Stimulated activated CD4-positive, alpha-beta T cell treated with anti-CD3 and anti-CD28 coated beads, Interleukin-2, amount 100 ng/mL, for 4 hours (primary cell): ENCODE measurements at regions not wholly inside any gene's neighbourhood (a gene's known extent, or its start where the extent isn't known, plus 50 kb on each side); places are given as distances from the start of the nearest gene placed in this dataset.

Source experiments
- DNase-seq: peaks from one replicate; pipeline ENCODE4 v3.0.0-alpha.2; 2020; ENCODE audit warnings: low read depth

DNA sequence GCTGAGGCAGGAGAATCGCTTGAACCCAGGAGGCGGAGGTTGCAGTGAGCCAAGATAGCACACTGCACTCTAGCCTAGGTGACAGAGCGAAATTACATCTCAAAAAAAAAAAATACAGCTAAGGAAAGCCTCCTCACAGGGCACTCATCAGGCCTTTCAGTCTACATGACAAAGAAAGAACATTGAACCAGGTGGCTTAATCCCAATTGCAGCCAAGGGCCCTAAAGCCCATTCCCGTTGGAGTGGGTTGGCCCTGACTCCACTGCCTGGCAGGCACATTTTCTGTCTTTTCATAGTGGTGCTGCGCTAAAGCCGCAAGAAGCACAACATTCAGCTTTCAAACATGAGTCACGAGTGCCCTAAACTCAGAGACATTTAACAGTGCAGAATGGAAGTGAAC lies 372.5 kb downstream of the RNF144A start:
- no peak for DNase-seq

DNA sequence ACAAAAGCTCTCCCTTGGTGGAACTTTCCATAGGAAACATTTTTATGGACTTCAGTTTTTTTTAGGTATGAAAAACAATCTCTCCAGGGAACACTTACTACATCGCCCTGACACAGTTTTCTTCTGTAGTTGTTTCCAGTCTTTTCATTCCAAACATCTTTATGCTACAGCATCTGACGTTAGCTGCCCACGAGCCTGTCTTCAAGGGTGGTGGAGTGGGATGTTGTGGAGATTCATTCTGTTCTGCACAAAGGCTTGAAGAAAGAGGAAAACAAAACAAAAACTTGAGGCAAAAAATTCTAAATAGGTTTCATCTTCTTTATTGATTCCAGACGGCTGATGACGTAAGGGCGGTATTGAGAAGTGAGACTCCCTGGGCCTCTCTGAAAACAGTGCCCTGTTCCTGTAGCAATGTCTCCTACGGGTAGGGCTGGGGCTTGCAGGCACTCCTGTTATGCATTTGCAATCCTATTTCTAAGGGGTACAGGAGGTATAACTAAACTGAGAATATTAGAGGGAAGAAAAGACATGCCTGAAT lies 375.0 kb downstream of the RNF144A start:
- no peak for DNase-seq

DNA sequence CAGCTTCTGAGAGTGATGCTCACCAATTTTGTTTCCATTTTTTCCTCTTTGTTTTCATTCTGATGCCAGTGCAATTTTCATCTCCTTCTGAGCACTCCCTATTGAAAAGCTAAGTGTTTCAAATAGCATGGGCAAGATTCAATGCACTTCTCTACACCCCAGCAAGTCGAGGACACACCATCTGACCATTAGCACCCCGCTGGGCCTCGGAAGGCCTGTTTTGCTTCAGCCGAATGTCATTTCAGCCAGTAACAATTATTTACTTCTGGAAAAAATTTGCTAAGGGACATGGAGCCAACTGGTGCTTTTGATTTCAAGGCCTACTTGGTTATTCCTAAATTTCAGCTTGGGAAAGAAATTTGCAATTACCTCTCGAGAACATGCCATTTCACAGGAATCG lies 392.4 kb downstream of the RNF144A start:
- DNase-seq: no peak

DNA sequence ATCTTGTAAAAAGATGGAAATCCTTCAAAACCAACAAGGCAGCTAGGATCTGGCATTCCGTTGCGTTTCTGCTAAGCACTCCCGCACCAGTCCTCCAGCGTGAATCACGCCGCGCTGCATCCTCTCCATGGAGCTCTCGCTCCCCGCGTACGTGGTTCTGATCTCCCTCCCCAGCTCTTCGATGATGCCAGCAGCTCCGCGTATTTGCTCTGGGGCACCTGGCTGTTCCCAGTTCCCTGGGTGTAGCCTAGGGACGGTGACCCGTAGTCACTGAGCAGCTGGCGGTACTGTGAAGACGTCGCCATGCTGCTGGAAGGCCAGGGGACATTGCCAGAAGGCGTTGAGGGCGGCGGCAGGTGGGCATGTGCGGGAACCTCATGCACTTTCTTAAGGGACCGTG lies 407.5 kb downstream of the RNF144A start:
- DNase-seq: no peak

DNA sequence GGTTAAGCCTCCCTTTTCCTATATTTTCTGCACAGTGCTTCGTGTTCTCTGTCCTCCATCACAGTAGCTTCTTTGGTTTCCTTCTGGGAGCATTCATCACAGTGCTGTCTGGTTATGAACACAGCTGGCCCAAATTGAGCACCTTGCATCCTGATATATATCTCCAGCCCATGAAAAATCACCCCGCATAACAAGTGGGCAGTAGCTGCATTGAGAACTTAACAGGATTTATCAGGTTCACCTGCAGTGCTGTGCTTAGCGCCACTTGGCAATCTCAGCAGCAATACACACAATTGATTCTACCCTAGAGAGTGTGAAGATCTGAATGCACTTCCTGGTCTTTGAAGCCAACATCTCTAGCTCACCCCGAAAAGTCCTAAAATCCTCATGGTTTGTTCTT lies 408.0 kb downstream of the RNF144A start:
- DNase-seq: no peak

DNA sequence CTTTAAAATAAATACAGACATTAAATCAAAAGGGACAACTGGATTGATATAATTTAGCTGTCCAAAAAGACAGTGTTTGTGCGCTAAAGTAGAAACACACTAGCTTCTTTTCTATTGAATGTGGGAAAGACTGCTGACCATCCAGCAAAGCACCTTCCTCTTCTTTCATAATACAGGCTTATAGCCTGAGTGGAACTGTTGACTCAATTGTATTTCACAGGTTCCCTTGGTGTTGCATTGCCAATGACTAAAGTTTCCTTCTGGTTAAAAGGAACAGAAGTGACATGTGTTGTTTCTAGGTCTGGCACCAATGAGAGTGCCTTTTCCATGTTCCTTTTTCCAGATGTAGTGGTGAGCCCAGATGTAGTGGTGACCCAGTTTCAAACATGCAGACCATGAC lies 412.3 kb downstream of the RNF144A start:
- no peak for DNase-seq

DNA sequence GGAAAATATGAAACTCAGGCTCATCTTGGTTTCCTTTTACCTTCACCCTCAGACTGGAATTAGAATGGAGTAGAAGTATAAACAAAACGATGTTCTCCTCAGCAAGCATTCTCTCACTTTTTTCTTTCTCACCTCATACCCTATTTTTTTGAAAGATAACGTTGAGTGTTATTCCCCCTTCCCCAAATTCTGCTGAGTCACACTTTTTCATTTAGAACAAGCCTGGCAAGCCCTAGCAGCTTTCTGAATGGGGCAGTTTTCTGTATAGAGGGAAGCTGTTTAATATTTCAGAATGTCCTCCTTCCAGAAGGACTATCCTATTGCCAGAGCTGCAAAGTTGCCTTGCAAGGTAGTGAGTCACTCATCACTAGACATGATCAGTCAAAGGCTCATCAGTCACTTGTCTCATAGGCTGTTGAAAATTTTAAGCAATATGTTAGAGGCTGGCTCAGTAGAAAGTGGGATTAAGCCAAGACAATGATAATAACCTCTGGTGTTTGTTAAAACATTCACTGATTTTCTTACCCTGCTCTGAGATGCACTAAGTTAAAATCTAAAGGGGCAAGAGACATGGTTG lies 416.1 kb downstream of the RNF144A start:
- no peak for DNase-seq

DNA sequence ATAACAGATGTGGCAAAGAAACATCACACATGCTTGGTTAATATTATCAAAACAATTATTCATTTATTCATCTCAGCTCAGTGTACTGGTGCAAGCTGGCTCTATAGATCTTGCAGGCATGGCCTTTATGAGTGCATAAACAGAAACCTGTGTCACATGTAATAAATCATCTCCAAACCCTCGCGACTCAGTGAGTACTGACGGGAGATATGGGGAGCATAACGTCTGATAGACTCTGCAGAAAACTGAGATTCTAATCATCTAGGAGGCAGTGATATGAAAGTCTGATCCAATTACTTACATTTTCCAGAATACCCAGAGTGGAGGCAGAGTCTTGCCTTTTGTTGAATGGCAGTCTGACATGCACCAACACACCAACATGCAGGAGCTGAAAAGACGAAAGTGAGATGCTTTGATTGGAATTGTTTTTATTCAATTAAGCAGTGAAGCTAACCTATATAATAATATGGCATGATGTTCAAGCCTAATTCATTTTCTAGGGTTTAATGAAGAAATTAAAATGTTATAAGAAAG lies 416.8 kb downstream of the RNF144A start:
- no peak for DNase-seq

DNA sequence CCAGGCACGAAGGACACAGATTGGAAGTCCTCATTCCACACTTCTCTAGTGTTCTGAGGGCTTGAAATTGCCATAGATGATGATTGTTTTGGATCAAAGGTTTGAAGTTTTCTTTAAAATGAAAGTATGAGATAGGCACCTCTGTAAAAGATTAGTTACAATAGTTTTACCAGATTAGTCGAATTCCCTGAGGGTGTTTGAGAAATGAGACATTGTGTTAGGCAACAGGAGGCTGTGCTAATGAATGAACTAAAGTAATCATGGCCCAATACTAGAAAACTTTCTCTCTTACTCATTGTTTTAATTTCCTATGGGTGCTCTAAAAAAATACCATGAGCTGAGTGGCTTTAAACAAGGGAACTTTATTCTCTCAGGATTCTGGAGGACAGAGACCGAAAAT lies 421.7 kb downstream of the RNF144A start:
- DNase-seq: no peak

DNA sequence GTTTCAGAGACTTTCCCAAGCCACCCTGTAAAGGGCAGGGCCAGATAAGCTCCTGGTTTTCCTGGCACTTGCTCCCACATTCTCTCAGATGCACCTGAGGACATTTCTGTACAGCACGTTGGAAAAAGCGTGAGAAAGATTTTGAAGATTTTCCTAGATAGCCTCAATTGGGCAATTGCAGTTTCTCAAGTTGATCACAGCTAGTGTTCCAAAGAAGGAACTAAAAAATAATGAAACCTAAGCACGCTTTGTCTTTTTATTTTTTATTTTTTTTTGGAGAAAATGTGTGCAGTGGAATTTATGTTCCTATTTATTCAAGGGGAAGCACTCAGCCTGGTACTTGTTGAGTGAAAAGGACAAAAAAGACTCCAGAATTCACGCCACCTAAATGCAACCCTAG lies 429.1 kb downstream of the RNF144A start:
- no peak for DNase-seq

DNA sequence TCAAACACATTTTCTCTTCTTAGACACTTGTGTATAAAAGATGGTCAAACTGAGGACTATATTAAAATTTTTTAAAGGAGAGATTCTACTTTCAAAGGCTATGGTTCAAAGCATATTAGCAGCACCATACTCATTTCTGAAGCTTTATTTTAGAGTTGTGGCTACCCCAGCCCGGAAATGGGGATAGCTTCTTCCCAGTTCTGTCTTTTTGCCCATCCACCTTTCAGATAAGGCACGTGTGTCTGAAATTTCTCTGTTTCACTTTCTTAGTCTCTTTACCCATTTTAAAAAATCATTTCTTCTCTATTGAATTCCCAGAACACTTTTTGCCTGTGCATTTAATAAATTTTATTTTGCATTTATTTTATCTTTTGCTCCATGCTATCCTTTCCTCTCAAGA lies 431.5 kb downstream of the RNF144A start:
- DNase-seq: no peak

DNA sequence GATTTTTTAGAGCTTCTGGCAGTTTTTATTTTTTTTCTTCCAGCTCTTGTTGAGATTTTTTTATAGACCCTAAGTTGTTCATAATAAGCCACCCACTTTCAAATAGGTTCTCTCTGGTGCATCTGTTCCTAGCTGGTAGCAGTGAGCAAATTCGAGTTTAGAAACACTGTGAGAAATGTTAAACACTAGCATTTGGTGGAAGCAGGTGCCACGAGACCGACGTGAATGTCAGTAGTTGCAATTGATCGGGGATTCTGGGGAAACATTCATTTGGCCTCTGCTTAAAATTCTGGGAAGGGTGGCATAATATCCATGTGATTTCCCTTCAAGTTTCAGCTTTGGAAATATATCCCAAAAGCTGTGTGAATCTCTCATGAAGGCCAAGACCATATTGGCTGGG lies 435.0 kb downstream of the RNF144A start:
- DNase-seq: no peak

DNA sequence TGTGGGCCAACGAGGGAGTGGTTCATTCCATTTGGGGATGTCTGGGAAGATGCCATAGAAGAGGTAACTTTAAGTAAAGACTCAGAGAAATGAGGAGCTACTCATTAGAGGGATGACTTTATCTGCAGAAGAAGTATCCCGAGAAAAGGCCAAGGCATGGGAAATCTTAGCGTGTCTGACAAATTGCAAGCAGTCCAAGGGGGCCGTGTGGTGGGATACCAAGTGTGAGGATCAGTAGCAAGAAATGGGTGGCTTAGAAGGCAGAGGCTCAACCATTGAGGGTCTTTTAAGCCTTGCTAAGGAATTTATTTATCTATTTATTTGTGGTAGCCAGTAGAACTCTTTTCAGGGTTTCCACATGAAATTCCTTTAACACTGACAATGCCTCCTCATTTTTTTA lies 436.4 kb downstream of the RNF144A start:
- no peak for DNase-seq

DNA sequence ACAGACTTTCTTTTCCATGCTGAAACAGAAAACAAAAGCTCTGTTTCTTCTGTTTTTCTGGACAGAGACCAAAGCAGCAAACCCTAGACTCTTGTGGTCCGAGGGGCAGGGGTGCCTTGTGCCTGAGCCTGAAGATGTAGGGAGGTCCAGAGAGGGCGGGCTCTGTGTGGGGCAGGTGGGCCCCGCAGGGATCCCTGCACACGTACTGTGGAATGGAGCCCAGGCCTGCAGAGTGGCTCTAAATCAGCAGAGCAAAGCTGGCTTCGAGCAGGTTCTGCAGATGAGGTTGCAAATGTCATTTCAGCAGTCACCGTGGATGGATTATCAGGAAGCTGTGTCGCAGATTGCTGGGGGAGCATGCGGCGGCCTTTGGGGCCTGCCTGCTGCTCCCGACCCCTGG lies 438.6 kb downstream of the RNF144A start:
- DNase-seq: no peak

DNA sequence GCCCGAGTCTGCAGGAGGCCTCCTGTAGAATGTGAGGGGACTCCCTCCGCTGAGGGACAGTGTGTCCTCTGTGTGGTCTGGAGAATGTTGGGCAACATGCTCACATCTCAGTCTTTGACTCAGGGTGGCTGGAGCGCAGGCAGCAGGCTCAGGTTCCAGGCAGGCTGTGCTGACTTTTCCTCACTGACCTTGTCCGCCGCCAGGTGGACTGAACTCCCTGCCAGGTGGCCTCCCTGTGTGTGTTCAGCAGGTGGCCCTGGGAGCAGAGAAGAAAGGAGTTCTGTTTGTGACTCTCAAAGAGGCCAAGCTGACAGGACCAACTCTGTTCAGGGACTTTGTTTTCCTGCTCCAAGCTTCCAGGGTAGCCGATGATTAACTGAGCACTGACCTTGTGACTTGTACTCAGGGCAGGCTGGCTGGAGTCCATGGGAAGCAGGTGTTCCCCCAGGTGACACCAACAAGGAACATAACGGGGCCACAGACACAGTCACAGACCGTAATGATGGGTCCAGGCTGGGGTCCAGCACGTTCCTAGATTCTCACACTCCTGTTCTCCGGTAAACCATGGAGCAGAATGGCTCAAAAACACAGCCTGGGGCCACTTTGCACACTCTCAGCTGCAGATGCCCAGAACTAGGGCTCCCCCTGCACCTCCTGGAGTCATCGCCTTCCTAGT lies 439.8 kb downstream of the RNF144A start:
- no peak for DNase-seq

DNA sequence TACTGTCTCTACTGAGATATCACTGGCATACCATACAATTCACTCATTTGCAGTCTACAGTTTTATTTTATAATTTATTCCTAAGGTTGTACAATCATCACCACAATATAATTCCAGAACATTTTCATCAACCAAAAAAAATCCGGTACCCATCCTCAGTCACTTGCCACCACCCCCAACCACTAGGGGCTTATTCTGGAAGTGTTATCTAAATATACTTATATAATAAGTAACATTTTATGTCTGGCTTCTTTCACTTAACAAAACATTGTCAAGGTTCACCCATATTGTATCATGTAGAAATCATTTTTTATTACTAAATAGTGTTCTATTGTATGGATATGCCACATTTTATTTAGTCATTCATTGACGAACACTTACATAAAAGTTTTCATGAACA lies 440.8 kb downstream of the RNF144A start:
- DNase-seq: no peak

DNA sequence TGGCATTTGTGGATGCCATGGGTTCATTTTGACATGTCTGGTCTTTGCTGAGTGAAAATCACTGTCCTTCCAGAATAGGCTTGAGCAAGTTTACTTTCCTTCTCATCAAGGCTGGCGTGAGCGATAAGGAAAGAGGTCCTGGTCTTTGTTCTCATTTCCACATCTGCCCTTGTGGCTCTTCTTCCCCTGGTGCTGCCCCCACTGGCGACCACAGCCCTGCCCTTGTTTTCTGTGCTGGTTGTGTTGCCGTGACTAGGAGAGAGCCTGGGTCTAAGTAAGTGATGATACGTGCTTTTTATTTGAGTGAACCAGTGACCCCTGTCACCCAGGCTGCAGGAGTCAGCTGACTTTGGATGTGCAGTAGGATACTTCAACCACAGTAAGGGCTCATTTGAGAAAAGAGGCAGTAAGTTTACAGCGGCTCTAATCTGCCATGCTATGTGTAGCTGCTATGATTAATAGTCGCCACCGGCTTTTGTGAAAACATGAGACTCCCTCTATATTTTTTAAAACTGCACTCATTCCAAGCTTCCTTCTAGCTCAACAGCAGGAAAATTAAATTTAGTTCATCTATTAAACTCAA lies 441.7 kb downstream of the RNF144A start:
- DNase-seq: no peak

DNA sequence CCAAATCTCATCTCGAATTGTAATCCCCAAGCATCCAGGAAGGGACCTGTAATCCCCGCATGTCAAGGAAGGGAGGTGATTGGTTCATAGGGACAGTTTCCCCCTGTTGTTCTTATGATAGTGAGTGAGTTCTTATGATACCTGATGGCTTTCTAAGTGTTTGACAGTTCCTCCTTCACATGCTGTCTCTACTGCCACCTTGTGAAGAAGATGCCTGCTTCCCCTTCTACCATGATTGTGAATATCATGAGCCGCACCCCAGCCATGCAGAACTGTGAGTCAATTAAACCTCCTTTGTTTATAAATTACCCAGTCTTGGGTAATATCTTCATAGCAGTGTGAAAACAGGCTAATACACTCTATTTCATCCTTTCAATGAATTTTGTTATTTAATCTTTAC lies 446.7 kb downstream of the RNF144A start:
- DNase-seq: no peak

DNA sequence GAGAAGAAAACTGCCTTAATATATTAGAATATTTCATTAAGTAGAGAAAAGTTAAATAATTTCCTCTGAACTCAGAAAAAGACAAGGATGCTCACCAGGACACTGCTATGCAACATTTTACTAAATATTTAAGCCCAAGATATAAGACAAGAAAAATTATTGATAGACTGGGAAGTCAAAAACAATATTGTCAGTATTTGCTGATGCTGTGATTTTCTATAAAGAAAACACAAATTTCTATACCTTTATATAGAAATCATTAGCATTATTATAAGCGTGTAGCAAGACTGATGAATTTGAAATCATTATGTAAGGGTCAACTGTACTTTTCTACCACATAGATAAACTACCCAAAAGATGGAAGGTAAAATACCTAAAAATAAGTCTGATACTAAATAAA lies 451.0 kb downstream of the RNF144A start:
- DNase-seq: no peak

DNA sequence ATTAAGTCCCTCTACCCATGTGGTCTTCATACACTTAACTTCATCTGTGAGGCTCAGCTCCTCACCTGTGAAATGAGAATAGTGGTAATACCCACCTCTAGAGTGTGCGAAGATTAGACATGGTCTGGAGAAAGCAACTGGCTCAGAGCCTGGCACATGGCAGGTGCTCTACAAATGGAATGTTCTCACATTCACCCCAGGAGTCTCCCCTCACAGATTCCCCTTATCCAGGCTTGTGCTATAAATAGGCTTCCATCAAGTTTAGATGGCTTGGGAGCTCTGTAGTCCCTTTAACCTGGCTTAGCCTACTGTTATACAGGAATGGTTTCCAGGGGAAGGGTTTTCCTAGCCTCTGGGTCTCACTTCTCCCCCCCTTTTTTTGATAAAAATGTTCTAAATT lies 455.9 kb downstream of the RNF144A start:
- no peak for DNase-seq

DNA sequence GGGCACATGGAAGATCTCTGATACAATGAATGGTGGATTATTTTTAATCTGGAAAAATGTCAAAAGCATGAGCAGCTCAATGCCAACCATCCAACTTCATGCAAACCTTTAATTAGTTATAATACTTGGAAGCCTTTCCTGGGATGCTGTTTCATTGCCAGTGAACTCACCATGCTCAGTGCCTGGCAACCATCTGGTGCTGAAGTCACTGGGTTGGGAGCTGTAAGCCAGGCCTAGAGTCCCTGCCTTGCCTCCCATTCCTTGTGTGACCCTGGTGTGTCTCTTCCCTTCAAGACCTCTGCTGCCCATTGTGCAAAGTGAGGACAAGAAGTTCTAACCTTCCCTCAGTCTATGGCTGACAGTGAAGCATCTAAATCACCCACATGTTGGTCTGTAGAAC lies 458.7 kb downstream of the RNF144A start:
- no peak for DNase-seq

DNA sequence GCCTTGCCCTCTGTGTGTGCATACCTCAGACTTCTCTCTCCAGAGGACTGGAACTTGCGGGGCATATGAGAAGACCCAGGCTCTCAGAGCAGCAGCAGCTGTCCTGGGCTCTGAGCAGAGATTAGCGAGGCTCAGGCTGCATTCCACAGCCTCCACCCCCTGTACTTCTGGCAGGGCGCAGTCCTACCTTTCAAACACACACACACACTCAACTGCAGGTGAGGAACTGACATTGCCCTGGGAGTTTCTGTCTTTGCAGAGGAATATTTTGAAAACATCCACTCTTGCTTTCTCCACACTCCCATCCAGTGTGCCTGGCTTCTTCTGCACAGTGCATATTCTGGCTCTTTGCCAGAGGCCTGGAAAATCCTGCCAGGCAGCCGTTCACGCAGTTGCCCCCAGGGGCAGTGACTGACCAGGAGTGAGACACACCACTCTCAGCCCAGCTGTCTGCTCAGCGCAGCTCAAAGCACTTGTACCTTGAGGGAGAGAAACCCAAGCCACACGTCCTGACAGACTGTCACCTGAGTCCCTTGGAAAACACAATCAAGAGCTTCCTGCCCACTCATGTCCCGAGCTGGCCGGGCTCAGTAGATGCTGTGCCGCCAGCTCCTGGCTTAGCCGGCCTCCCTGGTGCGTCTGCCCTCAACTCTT lies 460.8 kb downstream of the RNF144A start:
- DNase-seq: no peak

DNA sequence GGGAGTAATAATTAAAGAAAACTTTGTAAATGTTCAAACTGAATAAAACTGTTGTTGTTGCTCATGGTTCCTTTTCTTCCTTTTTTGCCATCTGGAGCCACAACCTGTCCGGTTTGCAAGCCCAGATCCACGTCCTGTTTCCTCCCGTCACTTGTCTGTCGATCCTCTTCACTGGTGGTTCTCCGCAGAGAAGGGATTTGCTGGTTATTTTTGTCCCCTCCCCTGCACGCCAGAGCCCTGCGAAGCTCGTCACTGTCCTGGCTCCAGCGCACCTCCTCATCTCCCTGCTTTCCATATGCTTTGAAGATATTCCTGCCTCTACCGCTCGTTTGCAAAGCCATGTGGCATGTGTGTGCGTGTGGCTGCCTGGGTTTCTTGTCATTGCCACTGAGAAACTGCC lies 461.4 kb downstream of the RNF144A start:
- no peak for DNase-seq
